GM12865 (cell line): ENCODE measurements at regions not wholly inside any gene's neighbourhood (a gene's known extent, or its start where the extent isn't known, plus 50 kb on each side); places are given as distances from the start of the nearest gene placed in this dataset.

Experiments used
- DNase-seq: peaks from one replicate; pipeline ENCODE4 v3.0.0; 2010; ENCODE audit warnings: low read depth
- H3K4me3 ChIP-seq: 2 replicates; pipeline ENCODE4 v1.5.1; 2011; ENCODE audit warnings: mild to moderate bottlenecking, low read depth, low read length, control low read depth
- CTCF ChIP-seq: IDR thresholded peaks from 2 replicates; pipeline ENCODE4 v1.5.1; 2011; ENCODE audit warnings: low read length, control low read depth, low read depth, inconsistent platforms; ENCODE audit not compliant: insufficient read depth; ENCODE audit errors: missing control alignments

DNA sequence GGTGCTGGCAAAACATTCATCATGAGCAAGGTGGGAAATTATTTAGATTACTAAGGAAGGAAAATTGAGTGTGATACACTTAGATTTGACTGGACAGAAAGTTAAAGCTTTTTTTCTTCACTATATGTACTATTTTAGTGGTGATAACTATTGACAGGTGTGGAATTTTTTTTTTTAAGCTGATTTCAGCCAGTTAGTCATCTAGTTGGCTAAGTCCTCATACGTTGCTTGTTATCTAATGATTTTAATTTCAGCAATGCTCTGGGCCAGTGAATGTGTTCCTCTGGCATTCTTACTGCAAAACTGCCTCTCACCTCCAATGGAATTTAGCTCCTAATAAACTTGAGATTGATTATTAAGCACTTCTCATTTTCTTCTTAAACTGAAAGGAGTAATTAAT is 1223.2 kb upstream of the ACVR2A start:
- H3K4me3 ChIP-seq: no peak overlapping the region
- no peak for TF ChIP-seq CTCF
- no peak for DNase-seq

- H3K4me3 ChIP-seq: no peak overlapping the region
- DNase-seq: no peak
- no peak for TF ChIP-seq CTCF
Observed at GRCh38 chr2:146615778-146616177, 1229.1 kb upstream of the ACVR2A start.

- H3K4me3 ChIP-seq: no peak overlapping the region
- TF ChIP-seq CTCF: no peak
- DNase-seq: no peak
Observed at GRCh38 chr2:146608490-146608889, 1236.3 kb upstream of the ACVR2A start.

GRCh38 chr2:146604521-146604920 is 1240.3 kb upstream of the ACVR2A start:
- TF ChIP-seq CTCF: no peak
- no peak overlapping the region for H3K4me3 ChIP-seq

GRCh38 chr2:146602856-146603255 is 1242.0 kb upstream of the ACVR2A start:
- DNase-seq: no peak

More at GRCh38 chr2:146604521-146604920, 1240.3 kb upstream of the ACVR2A start:
- DNase-seq: no peak

DNA sequence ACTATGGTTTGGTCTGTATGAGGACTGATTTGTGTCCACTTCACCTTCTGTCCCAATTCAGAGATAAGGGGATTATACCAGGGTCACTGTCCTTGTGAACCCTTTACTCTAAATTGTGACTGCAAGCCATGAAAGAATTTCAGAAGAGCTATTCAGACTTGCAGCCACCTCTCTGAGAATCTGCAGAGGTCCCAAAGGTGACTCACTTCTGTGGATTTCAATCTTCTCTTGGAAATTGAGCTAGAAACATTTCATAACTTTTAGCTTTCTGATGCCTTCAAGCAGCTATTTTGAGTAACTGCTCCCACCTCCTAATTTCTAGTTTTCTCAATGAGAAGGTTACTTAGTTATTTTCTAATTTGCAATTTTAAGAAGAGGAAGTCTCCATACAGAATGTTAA is 1242.4 kb upstream of the ACVR2A start:
- DNase-seq: no peak
- no peak overlapping the region for H3K4me3 ChIP-seq
- TF ChIP-seq CTCF: no peak

More at GRCh38 chr2:146602856-146603255, 1242.0 kb upstream of the ACVR2A start:
- no peak for TF ChIP-seq CTCF
- no peak overlapping the region for H3K4me3 ChIP-seq

- no peak for DNase-seq
- H3K4me3 ChIP-seq: no peak overlapping the region
- TF ChIP-seq CTCF: no peak
Observed at GRCh38 chr2:146598791-146599190, 1246.0 kb upstream of the ACVR2A start.
